Activated CD8-positive, alpha-beta T cell treated with anti-CD3 and anti-CD28 coated beads for 36 hours (primary cell): ENCODE measurements at regions not wholly inside any gene's neighbourhood (a gene's known extent, or its start where the extent isn't known, plus 50 kb on each side); places are given as distances from the start of the nearest gene placed in this dataset.

Experiments used
- ATAC-seq: fragments of 200-7000 bp; cut with Tn5 transposase; one replicate; pipeline ENCODE4 v1.10.0; 2021; ENCODE audit warnings: mild to moderate bottlenecking, moderate library complexity
- CTCF ChIA-PET: fragments of 350-600 bp; sonication (Branson Sonifier 250); formaldehyde crosslinking; loops from one replicate; lab custom pipeline; 2021; ENCODE audit warnings: antibody characterized with exemption; lab: Charles Lee
- POLR2A ChIA-PET: fragments of 350-600 bp; sonication (Branson Sonifier 250); formaldehyde crosslinking; loops from one replicate; lab custom pipeline; 2021; ENCODE audit warnings: antibody characterized with exemption; lab: Charles Lee
- DNase-seq: peaks from one replicate; pipeline ENCODE4 v3.0.0-alpha.2; 2020
- H3K27ac Mint-ChIP-seq: one replicate; pipeline ENCODE4 v1.8.0; 2021; ENCODE audit warnings: mild to moderate bottlenecking, mixed read lengths
- H3K27me3 Mint-ChIP-seq: one replicate; pipeline ENCODE4 v1.8.0; 2021; ENCODE audit warnings: mixed read lengths
- H3K36me3 Mint-ChIP-seq: one replicate; pipeline ENCODE4 v1.8.0; 2021; ENCODE audit warnings: low read depth, mixed read lengths
- H3K4me1 Mint-ChIP-seq: one replicate; pipeline ENCODE4 v1.8.0; 2021; ENCODE audit warnings: low read depth, mixed read lengths
- H3K4me3 Mint-ChIP-seq: one replicate; pipeline ENCODE4 v1.8.0; 2021; ENCODE audit warnings: mild to moderate bottlenecking, moderate library complexity, mixed read lengths
- H3K9me3 Mint-ChIP-seq: one replicate; pipeline ENCODE4 v1.8.0; 2021; ENCODE audit warnings: mixed read lengths
- intact Hi-C: fragments of 100-400 bp; cut with micrococcal nuclease; formaldehyde crosslinking; loops from one replicate; pipeline ENCODE4 v1.10.0; 2022
- TF ChIP-seq, protein P1 (sequence below): fragments of 200-600 bp; IDR thresholded peaks from one replicate; pipeline ENCODE4 v1.8.0; 2022; ENCODE audit warnings: antibody characterized with exemption, mild to moderate bottlenecking

DNA sequence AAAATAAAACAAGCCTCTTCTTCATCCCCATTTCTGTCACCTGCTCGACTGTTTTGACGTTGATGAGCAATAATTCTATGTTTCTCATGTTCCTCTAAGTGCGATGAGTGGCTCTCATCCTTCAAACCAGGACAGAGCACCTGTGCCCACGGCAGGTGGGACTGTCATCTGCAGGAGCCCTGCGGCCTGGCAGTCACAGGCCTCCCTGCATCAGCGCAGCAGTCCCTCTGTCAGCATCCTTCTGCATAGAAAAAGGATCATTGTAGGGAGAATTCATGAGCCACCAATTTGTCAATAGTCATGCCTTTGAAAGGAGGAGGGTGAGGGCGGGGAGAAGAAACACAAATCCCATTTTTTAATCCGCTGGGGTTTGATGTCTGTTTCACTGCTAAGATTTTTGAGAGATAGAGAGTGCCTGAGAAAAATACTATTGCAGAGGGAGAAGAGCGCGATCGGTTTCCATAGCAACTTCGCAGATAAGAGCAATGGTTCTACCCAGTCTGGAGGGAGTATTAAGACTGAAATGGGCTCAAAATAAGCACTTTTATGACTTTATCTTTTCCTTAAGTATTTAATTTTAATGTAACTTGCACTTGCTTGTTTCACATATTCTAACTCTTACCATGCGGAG lies 234.3 kb upstream of the NCKAP5 start:
- peaks cover 2% of the 10 kb centered on the region for H3K9me3 Mint-ChIP-seq
- TF ChIP-seq, protein P1, sequence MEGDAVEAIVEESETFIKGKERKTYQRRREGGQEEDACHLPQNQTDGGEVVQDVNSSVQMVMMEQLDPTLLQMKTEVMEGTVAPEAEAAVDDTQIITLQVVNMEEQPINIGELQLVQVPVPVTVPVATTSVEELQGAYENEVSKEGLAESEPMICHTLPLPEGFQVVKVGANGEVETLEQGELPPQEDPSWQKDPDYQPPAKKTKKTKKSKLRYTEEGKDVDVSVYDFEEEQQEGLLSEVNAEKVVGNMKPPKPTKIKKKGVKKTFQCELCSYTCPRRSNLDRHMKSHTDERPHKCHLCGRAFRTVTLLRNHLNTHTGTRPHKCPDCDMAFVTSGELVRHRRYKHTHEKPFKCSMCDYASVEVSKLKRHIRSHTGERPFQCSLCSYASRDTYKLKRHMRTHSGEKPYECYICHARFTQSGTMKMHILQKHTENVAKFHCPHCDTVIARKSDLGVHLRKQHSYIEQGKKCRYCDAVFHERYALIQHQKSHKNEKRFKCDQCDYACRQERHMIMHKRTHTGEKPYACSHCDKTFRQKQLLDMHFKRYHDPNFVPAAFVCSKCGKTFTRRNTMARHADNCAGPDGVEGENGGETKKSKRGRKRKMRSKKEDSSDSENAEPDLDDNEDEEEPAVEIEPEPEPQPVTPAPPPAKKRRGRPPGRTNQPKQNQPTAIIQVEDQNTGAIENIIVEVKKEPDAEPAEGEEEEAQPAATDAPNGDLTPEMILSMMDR = no peak
- POLR2A ChIA-PET = no interaction called here
- intact Hi-C loops = no loop called here
- H3K27ac Mint-ChIP-seq = no peak overlapping the region
- H3K27me3 Mint-ChIP-seq = peaks cover 16% of the 10 kb centered on the region
- no peak for DNase-seq
- H3K4me1 Mint-ChIP-seq = no peaks in the 10 kb centered on the region
- no peak for ATAC-seq
- CTCF ChIA-PET = interaction anchor here (0.5 kb wide), 1 partner anchor 41 kb away, joined by 3 read pairs; no protein-coding TSS in a partner anchor
- H3K4me3 Mint-ChIP-seq = no peak overlapping the region
- H3K36me3 Mint-ChIP-seq = no peaks in the 10 kb centered on the region

DNA sequence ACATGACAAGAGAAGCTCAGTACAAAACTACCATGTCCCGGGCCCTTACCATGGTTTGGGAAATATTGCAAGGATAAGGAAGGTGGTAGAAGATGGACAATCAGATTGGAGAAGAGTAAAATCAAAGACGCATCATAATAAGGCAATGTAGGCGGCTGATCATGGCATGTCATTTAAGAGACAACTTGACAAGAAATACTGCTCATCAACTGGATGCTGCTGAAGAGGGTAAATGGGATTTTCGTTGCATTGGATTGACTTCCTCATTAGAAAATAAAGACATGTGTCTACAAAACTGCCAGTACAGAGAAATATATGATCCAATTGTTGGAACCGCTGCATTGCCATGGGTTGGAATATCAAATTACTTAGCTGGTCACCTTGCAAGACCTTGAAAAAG lies 238.3 kb upstream of the NCKAP5 start:
- ChIA-PET POLR2A (interaction anchor here (1.0 kb wide), 1 partner anchor 35 kb away, joined by 3 read pairs; no protein-coding TSS in a partner anchor), CTCF (no interaction called here)
- H3K4me1 Mint-ChIP-seq = no peaks in the 10 kb centered on the region
- no peak overlapping the region for H3K4me3 Mint-ChIP-seq
- H3K27me3 Mint-ChIP-seq = peaks cover 14% of the 10 kb centered on the region
- no peak for DNase-seq
- peaks cover 16% of the 10 kb centered on the region for H3K9me3 Mint-ChIP-seq
- intact Hi-C loops = no loop called here
- ATAC-seq = no peak
- TF ChIP-seq, protein P1 = no peak
- H3K27ac Mint-ChIP-seq = no peak overlapping the region
- no peaks in the 10 kb centered on the region for H3K36me3 Mint-ChIP-seq

DNA sequence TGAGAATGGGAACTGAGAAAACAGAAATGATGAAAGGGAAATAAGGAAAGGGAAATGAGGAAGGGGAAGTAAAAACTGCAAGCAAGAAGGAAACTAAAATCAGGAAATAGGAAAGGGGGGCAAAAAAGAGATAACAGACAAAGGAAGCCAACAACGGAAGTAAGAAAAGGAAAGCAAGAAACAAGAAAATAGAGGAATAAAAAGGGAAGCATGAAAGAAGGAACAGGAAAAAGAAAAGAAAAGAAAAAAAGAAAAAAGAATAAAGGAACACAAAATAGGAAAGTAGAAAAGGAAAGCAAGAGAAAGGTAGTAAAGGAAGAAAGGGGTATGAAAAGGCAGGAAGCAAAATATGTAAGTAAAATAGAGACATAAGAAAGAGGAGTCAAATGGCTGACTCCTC lies 241.2 kb upstream of the NCKAP5 start:
- TF ChIP-seq, protein P1 = no peak
- DNase-seq (no peak), ATAC-seq (no peak)
- no peak overlapping the region for H3K4me3 Mint-ChIP-seq
- H3K36me3 Mint-ChIP-seq = no peaks in the 10 kb centered on the region
- H3K4me1 Mint-ChIP-seq = no peaks in the 10 kb centered on the region
- POLR2A ChIA-PET = no interaction called here
- intact Hi-C loops = no loop called here
- H3K27me3 Mint-ChIP-seq = peaks cover 11% of the 10 kb centered on the region
- H3K27ac Mint-ChIP-seq = no peak overlapping the region
- CTCF ChIA-PET = no interaction called here
- peaks cover 16% of the 10 kb centered on the region for H3K9me3 Mint-ChIP-seq

DNA sequence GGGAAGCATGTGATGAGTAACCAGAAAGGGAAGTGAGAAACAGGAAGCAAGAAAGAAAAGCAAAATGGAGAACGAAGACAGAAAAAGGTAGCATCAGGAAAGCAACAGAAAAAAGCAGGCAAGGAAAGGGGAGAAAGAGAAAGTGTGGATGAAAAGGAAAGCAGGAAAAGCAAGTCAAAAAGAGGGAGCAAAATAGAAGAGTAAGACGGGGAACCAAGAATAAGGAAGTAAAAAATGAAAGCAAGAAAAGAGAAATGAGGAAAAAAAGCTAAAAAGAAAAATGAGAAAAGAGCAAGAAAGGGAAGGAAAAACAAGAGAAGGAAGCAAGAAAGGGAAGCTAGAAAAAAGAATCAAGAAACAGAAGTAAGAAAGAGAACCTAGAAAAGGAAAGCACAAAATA lies 242.3 kb upstream of the NCKAP5 start:
- H3K36me3 Mint-ChIP-seq = no peaks in the 10 kb centered on the region
- CTCF ChIA-PET = no interaction called here
- no peak overlapping the region for H3K4me3 Mint-ChIP-seq
- H3K27ac Mint-ChIP-seq = no peak overlapping the region
- ATAC-seq (no peak), DNase-seq (no peak)
- peaks cover 11% of the 10 kb centered on the region for H3K27me3 Mint-ChIP-seq
- H3K4me1 Mint-ChIP-seq = no peaks in the 10 kb centered on the region
- H3K9me3 Mint-ChIP-seq = peaks cover 16% of the 10 kb centered on the region
- intact Hi-C loops = no loop called here
- TF ChIP-seq, protein P1 = no peak
- POLR2A ChIA-PET = no interaction called here

DNA sequence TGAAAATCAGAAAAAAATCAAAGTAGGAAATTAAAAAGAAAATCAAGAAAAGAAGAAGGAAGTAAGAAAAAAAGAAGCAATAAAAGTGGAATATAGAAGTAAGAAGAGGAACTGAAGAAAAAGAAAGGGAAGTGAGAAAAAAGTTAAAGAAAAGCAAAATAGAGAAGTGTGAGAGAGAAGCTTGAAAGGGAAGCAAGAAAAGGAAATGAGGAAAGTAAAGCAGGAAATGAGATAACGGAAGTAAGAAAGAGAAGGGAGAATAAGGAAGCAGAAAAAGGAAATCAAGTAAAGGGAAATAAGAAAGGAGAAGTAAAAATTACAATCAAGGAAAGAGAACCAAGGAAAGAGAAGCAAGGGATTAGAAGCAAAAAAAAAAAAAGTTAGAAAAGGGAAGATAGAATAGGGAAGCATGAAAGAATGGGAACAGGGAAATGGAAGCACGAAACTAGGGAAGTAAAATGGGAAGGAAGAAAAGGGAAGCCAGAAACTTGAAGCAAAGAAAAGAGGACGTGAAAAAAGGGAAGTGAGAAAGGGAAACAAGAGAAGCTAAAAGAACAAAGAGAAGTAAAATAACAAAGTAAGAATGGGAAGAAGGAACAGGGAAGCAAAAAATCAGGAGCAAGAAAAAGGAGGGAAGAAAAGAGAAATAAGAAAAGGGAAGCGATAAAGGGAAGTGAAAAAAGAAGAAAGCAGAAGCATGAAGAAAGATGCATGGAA lies 243.3 kb upstream of the NCKAP5 start:
- DNase-seq (no peak), ATAC-seq (no peak)
- intact Hi-C loops = no loop called here
- TF ChIP-seq, protein P1 = no peak
- Mint-ChIP-seq H3K9me3 (peaks cover 16% of the 10 kb centered on the region), H3K36me3 (no peaks in the 10 kb centered on the region), H3K4me3 (no peak overlapping the region), H3K4me1 (no peaks in the 10 kb centered on the region), H3K27ac (no peak overlapping the region), H3K27me3 (peaks cover 8% of the 10 kb centered on the region)
- ChIA-PET POLR2A (no interaction called here), CTCF (no interaction called here)
